ENCODE measurements at regions not wholly inside any gene's neighbourhood (a gene's known extent, or its start where the extent isn't known, plus 50 kb on each side); places are given as distances from the start of the nearest gene placed in this dataset.

DNA sequence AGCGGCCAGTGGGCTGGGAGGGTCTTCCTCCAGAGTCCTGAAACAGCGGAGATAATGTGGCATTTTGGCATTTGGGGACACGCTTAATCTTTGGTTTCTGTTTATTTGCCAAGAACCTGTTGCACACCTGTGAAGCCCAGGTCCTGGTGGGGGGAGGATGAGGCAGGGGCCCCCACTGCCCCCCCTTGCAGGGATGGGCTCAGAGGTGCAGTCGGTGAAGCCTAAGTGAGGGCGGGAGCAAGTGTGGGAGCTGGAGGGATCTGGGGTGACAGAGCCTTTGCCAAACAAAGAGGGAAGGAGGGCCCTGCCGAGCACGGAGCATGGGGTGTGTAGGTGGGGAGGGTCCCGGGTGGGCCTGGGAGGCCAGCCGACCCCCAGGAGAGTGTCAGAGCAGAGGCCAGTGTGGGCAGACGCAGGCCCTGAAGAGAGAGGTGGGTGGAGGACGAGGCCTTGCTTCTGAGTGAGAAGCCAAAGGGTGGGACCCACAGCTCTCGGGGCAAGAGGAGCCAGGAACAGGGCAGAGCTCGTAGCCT is 62.1 kb upstream of the ADGRA1 start:
- no peak overlapping the region for H3K4me3 ChIP-seq (ENCODE audit: low read depth, low read length)
- no peak for DNase-seq (ENCODE audit: low read depth)
- TF ChIP-seq, protein P1, sequence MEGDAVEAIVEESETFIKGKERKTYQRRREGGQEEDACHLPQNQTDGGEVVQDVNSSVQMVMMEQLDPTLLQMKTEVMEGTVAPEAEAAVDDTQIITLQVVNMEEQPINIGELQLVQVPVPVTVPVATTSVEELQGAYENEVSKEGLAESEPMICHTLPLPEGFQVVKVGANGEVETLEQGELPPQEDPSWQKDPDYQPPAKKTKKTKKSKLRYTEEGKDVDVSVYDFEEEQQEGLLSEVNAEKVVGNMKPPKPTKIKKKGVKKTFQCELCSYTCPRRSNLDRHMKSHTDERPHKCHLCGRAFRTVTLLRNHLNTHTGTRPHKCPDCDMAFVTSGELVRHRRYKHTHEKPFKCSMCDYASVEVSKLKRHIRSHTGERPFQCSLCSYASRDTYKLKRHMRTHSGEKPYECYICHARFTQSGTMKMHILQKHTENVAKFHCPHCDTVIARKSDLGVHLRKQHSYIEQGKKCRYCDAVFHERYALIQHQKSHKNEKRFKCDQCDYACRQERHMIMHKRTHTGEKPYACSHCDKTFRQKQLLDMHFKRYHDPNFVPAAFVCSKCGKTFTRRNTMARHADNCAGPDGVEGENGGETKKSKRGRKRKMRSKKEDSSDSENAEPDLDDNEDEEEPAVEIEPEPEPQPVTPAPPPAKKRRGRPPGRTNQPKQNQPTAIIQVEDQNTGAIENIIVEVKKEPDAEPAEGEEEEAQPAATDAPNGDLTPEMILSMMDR (IDR thresholded peaks at IDR 0.05; ENCODE audit: control insufficient read depth, extremely low read depth, insufficient read depth), result no peak

DNA sequence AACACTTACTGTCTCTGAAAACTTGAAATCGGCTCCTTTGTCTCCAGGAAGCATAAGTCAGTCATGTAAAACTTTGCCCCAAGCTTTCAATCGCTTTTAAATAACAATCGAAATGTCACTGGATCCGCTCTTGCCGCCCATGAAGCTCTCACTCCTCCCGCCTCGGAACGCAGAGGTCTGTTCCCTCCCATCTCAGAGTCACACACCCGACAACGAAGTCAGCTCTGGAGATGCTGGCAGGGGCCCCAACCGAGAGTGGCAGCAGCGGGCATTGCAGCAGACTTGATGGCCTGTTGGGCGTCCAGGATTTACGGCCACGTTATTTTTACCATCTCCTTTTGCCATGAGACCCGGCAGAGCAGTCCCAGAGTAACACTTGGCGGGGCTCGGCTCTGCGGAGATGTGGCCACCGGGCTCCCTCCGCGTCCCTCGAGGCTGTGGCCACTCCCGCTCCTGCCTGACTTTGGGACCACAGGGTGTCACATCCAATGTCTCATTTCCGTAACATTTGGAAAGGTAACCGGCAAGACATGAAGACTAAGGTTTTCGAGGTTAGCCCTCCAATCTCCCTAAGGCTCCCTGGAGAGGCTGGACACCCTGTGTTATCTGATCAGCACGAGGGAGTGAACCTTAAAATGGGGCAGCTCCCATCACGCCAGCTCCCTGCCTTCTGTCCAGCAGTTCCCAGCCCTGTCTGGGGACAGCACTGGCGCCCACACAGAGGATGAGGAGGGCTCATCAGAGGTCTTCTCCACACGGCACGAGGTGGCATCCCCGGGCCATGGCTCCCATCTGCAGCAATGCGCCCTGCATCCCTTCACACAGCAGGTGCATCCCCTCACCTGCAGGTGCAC is 62.8 kb upstream of the ADGRA1 start:
- H3K4me3 ChIP-seq (ENCODE audit: low read depth, low read length), result no peak overlapping the region
- DNase-seq (ENCODE audit: low read depth), result no peak
- TF ChIP-seq, protein P1 (IDR thresholded peaks at IDR 0.05; ENCODE audit: control insufficient read depth, extremely low read depth, insufficient read depth), result no peak

DNA sequence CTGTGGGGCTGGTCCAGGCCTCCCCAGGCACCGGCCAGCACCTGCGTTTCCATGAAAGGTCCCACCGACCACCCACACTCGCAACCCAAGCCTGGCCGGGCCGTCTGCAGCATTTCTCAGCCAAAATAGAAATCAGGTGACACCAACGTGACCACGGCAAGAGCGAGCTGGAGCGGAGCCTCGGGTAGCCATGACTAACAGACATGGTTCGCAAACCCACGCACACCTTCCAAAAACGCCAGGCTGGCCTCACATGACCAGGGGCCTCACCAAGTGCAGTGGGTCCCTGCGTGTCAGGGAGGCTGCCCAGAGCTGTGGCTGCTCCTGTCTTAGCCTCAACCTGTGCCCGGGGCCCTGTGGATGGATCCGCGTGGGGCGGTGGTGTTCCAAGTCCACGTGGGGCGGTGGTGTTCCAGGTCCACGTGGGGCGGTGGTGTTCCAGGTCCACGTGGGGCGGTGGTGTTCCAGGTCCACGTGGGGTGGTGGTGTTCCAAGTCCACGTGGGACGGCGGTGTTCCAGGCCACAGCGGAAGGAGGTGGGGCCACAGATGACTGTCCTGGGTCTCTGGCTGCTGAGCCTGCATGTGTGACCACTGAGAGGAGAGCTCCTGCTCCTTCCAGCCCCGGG is 64.4 kb upstream of the ADGRA1 start:
- DNase-seq (ENCODE audit: low read depth), result no peak
- TF ChIP-seq, protein P1 (IDR thresholded peaks at IDR 0.05; ENCODE audit: control insufficient read depth, extremely low read depth, insufficient read depth), result no peak
- no peak overlapping the region for H3K4me3 ChIP-seq (ENCODE audit: low read depth, low read length)

DNA sequence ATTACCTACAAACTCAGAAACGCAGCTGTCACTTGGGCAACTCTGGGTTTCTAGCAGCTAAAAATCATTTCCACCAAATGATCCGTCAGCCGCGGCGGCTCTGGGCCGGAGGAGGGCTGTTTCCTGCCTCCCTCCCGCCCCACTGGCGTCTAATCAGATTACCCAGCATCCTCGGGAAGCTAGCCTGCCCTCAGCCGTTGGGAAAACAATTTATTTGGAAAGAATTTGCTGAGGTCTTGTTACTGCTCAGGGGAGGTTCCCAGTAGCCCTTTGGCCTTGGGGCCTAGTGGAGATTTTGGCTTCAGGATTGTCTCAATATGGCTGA is 65.0 kb upstream of the ADGRA1 start:
- no peak overlapping the region for H3K4me3 ChIP-seq (ENCODE audit: low read depth, low read length)
- TF ChIP-seq, protein P1 (IDR thresholded peaks at IDR 0.05; ENCODE audit: control insufficient read depth, extremely low read depth, insufficient read depth), result no peak
- DNase-seq (ENCODE audit: low read depth), result no peak

DNA sequence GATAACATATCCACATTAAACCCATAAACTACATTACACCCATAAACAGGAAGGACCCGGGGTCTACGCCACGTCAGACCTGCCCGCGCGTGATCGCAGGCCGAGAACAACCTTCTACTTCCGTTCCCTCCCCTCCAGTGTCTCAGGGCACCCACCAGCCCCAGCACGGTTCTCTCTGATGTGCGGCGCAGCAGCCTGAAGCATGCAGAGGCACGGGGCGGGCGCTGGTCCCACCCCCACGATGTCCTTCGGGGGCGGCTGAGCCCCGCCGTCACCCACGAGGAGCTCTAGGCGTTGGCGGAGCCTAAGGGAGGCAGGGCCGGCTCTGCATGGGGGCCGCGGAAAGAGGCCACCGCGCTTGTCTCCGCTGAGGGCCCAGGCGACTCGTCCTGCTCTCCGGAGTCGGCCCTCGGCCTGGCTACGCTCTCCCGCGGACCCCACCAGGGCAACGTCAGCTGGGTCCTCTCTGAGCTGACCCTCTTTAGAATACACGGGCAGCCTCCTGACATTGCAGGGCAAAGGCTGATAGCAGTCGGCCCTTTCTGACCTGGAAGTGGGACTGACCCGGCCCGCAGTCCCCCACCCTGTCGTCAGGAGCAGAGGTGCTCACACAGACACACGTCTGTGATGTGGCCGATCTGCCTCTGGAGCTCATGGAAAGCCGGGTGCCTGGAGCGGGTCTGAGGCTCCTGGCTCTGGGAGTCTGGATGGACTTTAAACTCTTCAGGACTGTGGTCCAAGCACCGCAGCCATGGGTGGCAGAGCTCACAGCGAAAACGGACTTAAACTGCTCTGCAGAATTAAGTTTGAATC is 65.6 kb upstream of the ADGRA1 start:
- TF ChIP-seq, protein P1 (IDR thresholded peaks at IDR 0.05; ENCODE audit: control insufficient read depth, extremely low read depth, insufficient read depth), result no peak
- no peak for DNase-seq (ENCODE audit: low read depth)
- no peak overlapping the region for H3K4me3 ChIP-seq (ENCODE audit: low read depth, low read length)

DNA sequence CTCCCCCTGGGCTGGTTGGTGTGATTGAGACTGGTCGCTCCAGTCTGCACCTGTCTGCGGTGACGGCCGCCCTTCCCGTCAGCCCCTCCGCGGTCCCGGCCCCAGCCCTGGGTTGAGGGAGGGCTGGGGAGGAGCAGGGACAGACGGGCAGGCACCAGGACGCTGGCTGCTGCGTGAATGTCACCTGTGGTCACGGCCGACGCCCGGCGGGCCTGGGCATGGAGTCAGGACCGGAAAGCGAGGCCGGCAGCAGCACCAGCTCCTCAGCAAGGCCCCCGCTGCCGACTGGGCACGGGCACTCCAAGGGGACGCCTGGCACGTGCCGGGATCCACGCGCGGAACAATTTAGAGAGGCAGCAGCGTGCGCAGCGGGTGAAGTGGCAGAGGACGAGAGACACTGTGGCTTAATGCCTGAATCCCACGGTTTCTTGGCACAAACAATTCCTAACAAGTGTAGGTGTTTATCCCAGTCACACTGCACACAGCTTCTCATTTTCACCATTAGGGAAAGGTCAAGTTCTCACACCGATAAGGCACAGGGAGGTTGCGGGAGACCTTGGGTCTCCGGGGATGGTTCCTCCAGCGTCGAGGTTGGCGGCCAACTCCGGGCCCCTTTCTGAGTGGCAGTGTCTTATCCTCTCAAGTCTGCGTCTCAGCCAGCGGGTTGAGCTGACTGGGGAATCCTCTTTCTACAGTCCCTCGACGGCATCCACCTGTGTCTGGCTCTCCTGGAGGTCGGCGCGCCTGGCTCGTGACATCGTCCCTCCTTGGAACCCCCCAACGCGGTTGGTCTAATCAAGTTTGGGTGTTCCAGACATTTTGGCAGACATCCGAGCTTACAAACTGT is 66.4 kb upstream of the ADGRA1 start:
- DNase-seq (ENCODE audit: low read depth), result no peak
- no peak overlapping the region for H3K4me3 ChIP-seq (ENCODE audit: low read depth, low read length)
- TF ChIP-seq, protein P1 (IDR thresholded peaks at IDR 0.05; ENCODE audit: control insufficient read depth, extremely low read depth, insufficient read depth), result no peak

All from LNCaP clone FGC (cell line).